Neural cell (in vitro differentiated cells): ENCODE measurements at regions not wholly inside any gene's neighbourhood (a gene's known extent, or its start where the extent isn't known, plus 50 kb on each side); places are given as distances from the start of the nearest gene placed in this dataset.

ENCODE experiments used
- H2AFZ ChIP-seq: fragments of 200-600, 300-800 bp; sonication (generic), shearing (Covaris generic); 2 replicates; pipeline ENCODE4 v1.6.0; 2014; ENCODE audit warnings: low read depth, mild to moderate bottlenecking, antibody characterized with exemption, low read length, moderate library complexity
- H3F3A ChIP-seq: fragments of 200-600 bp; shearing (Covaris generic); 2 replicates; pipeline ENCODE4 v1.6.1; 2016; ENCODE audit warnings: mild to moderate bottlenecking, moderate library complexity, mixed read lengths, antibody characterized with exemption, low read length; ENCODE audit not compliant: insufficient read depth, poor library complexity, severe bottlenecking
- H3K27ac ChIP-seq: fragments of 200-600, 300-800 bp; sonication (generic), shearing (Covaris generic); 2 replicates; pipeline ENCODE4 v1.5.1; 2014; ENCODE audit warnings: mild to moderate bottlenecking, low read length, moderate library complexity
- H3K27me3 ChIP-seq: fragments of 300-800, 200-600 bp; sonication (generic), shearing (Covaris generic); 2 replicates; pipeline ENCODE4 v1.6.0; 2014; ENCODE audit warnings: mild to moderate bottlenecking, low read depth, low read length, moderate library complexity; ENCODE audit not compliant: insufficient read depth
- H3K36me3 ChIP-seq: fragments of 300-800, 200-600 bp; sonication (generic), shearing (Covaris generic); 2 replicates; pipeline ENCODE4 v1.5.1; 2014; ENCODE audit warnings: mild to moderate bottlenecking, antibody characterized with exemption, low read length, moderate library complexity; ENCODE audit not compliant: insufficient read depth
- H3K4me2 ChIP-seq: fragments of 300-800, 200-600 bp; sonication (generic), shearing (Covaris generic); 2 replicates; pipeline ENCODE4 v1.6.0; 2014; ENCODE audit warnings: mild to moderate bottlenecking, low read length
- H3K4me3 ChIP-seq: fragments of 300-800, 200-600 bp; sonication (generic), shearing (Covaris generic); 2 replicates; pipeline ENCODE4 v1.5.1; 2014; ENCODE audit warnings: mild to moderate bottlenecking, low read length, moderate library complexity
- H3K79me2 ChIP-seq: fragments of 200-600 bp; shearing (Covaris generic); replicated peaks from 2 replicates; pipeline ENCODE4 v1.6.0; 2014; ENCODE audit warnings: mild to moderate bottlenecking, low read length, moderate library complexity; ENCODE audit not compliant: insufficient read depth
- H3K9ac ChIP-seq: fragments of 300-800, 200-600 bp; sonication (generic), shearing (Covaris generic); 2 replicates; pipeline ENCODE4 v1.6.1; 2016; ENCODE audit warnings: mild to moderate bottlenecking, low read length, mixed read lengths
- H3K9me2 ChIP-seq: fragments of 200-600 bp; shearing (Covaris generic); 2 replicates; pipeline ENCODE4 v1.6.1; 2016; ENCODE audit warnings: mild to moderate bottlenecking, low read length, mixed read lengths; ENCODE audit not compliant: insufficient read depth
- H3K9me3 ChIP-seq: fragments of 200-600, 300-800 bp; sonication (generic), shearing (Covaris generic); 2 replicates; pipeline ENCODE4 v1.6.1; 2016; ENCODE audit warnings: mild to moderate bottlenecking, mixed run types, low read length, moderate library complexity, mixed read lengths
- H4K20me1 ChIP-seq: fragments of 200-600 bp; shearing (Covaris generic); 2 replicates; pipeline ENCODE4 v1.6.1; 2016; ENCODE audit warnings: mild to moderate bottlenecking, mixed run types; ENCODE audit not compliant: insufficient read depth
- CTCF ChIP-seq: fragments of 450-650 bp; IDR thresholded peaks from 2 replicates; pipeline ENCODE4 v1.5.1; 2014; ENCODE audit warnings: antibody characterized with exemption, mild to moderate bottlenecking, moderate library complexity; ENCODE audit not compliant: poor library complexity, severe bottlenecking
- EP300 ChIP-seq: fragments of 450-650 bp; conservative IDR thresholded peaks from 2 replicates; pipeline ENCODE4 v1.6.1; 2014; ENCODE audit warnings: antibody characterized with exemption, mild to moderate bottlenecking, moderate library complexity; ENCODE audit not compliant: poor library complexity, severe bottlenecking
- EZH2 ChIP-seq: fragments of 200-600, 300-800 bp; shearing (Covaris generic), sonication (generic); IDR thresholded peaks from 2 replicates; pipeline ENCODE4 v1.6.1; 2014; ENCODE audit warnings: antibody characterized with exemption, low read length, borderline replicate concordance, mild to moderate bottlenecking; ENCODE audit not compliant: insufficient read depth, poor library complexity, severe bottlenecking
- MXI1 ChIP-seq: fragments of 450-650 bp; conservative IDR thresholded peaks from 2 replicates; pipeline ENCODE4 v1.6.1; 2014; ENCODE audit warnings: antibody characterized with exemption, mild to moderate bottlenecking; ENCODE audit not compliant: poor library complexity, severe bottlenecking
- POLR2AphosphoS5 ChIP-seq: IDR thresholded peaks from 2 replicates; pipeline ENCODE4 v1.6.1; 2012
- RAD21 ChIP-seq: fragments of 450-650 bp; conservative IDR thresholded peaks from 2 replicates; pipeline ENCODE4 v1.6.1; 2014; ENCODE audit warnings: antibody characterized with exemption, mild to moderate bottlenecking, moderate library complexity
- SMC3 ChIP-seq: fragments of 450-650 bp; conservative IDR thresholded peaks from 2 replicates; pipeline ENCODE4 v1.6.1; 2014; ENCODE audit warnings: antibody characterized with exemption, mild to moderate bottlenecking, moderate library complexity; ENCODE audit not compliant: poor library complexity
- TAF1 ChIP-seq: IDR thresholded peaks from 2 replicates; pipeline ENCODE4 v1.6.1; 2012; ENCODE audit warnings: low read depth
- TF ChIP-seq, protein P1 (sequence below): IDR thresholded peaks from 2 replicates; pipeline ENCODE4 v1.6.1; 2012; ENCODE audit warnings: borderline replicate concordance

DNA sequence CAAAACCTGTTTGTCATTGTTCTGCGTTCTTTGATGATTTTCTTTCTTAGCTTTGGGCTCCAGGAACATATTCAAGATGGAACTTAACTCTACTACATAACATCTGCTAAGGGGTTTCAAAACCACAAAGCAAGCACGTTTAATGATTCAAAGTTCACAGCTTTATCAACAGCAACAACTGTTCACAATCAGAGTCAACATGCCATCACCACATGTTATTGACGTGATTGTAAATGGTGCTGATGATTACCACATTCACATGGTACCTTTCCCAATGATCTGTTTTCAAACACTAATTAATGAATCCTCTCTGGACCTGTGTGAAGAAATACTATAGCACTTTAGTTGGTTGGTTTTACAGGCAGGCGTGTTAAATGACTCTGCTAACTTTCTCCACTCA is 180.6 kb upstream of the CEP162 start:
- H2AFZ ChIP-seq = no peak overlapping the region
- no peaks in the 10 kb centered on the region for H3F3A ChIP-seq
- H3K4me3 ChIP-seq = no peak overlapping the region
- H3K36me3 ChIP-seq = no peaks in the 10 kb centered on the region
- H3K4me2 ChIP-seq = no peak overlapping the region
- no peaks in the 10 kb centered on the region for H4K20me1 ChIP-seq
- no peaks in the 10 kb centered on the region for H3K79me2 ChIP-seq
- no peak overlapping the region for H3K27ac ChIP-seq
- H3K9me3 ChIP-seq = no peaks in the 10 kb centered on the region
- no peaks in the 10 kb centered on the region for H3K9me2 ChIP-seq
- H3K27me3 ChIP-seq = no peaks in the 10 kb centered on the region
- H3K9ac ChIP-seq = no peak overlapping the region
- TF ChIP-seq EZH2 (no peak), RAD21 (no peak), EP300 (no peak), SMC3 (no peak), CTCF (no peak), TAF1 (no peak), MXI1 (no peak), POLR2AphosphoS5 (no peak)
- TF ChIP-seq, protein P1, sequence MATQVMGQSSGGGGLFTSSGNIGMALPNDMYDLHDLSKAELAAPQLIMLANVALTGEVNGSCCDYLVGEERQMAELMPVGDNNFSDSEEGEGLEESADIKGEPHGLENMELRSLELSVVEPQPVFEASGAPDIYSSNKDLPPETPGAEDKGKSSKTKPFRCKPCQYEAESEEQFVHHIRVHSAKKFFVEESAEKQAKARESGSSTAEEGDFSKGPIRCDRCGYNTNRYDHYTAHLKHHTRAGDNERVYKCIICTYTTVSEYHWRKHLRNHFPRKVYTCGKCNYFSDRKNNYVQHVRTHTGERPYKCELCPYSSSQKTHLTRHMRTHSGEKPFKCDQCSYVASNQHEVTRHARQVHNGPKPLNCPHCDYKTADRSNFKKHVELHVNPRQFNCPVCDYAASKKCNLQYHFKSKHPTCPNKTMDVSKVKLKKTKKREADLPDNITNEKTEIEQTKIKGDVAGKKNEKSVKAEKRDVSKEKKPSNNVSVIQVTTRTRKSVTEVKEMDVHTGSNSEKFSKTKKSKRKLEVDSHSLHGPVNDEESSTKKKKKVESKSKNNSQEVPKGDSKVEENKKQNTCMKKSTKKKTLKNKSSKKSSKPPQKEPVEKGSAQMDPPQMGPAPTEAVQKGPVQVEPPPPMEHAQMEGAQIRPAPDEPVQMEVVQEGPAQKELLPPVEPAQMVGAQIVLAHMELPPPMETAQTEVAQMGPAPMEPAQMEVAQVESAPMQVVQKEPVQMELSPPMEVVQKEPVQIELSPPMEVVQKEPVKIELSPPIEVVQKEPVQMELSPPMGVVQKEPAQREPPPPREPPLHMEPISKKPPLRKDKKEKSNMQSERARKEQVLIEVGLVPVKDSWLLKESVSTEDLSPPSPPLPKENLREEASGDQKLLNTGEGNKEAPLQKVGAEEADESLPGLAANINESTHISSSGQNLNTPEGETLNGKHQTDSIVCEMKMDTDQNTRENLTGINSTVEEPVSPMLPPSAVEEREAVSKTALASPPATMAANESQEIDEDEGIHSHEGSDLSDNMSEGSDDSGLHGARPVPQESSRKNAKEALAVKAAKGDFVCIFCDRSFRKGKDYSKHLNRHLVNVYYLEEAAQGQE = no peak

- H3K4me2 ChIP-seq = no peak overlapping the region
- H3K36me3 ChIP-seq = no peaks in the 10 kb centered on the region
- no peaks in the 10 kb centered on the region for H3K27me3 ChIP-seq
- H2AFZ ChIP-seq = no peak overlapping the region
- H3K9me3 ChIP-seq = no peaks in the 10 kb centered on the region
- TF ChIP-seq POLR2AphosphoS5 (no peak), CTCF (no peak), EP300 (no peak), EZH2 (no peak), SMC3 (no peak), TAF1 (no peak), RAD21 (no peak)
- TF ChIP-seq, protein P1 = no peak
- H3K9me2 ChIP-seq = no peaks in the 10 kb centered on the region
- no peaks in the 10 kb centered on the region for H3F3A ChIP-seq
- no peaks in the 10 kb centered on the region for H4K20me1 ChIP-seq
- no peak overlapping the region for H3K27ac ChIP-seq
- no peaks in the 10 kb centered on the region for H3K79me2 ChIP-seq
- no peak overlapping the region for H3K9ac ChIP-seq
- H3K4me3 ChIP-seq = no peak overlapping the region
These were observed 176.1 kb upstream of the CEP162 start for GRCh38 chr6:84403545-84403944.
